ENCODE measurements at regions not wholly inside any gene's neighbourhood (a gene's known extent, or its start where the extent isn't known, plus 50 kb on each side); places are given as distances from the start of the nearest gene placed in this dataset.

GRCh38 chr18:77359561-77360314 lies 110.1 kb downstream of the GALR1 start:
- no peak for ATAC-seq (replicated peaks in 1 of 2)
- peaks cover 12 to 13% of the 10 kb centered on the region in 2 donors for H3K36me3 Mint-ChIP-seq (ENCODE audit: insufficient read depth in 2 of 2)
- peaks cover 5% of the 10 kb centered on the region for H3K4me1 Mint-ChIP-seq (ENCODE audit: low read depth)
- H3K4me3 Mint-ChIP-seq = no peak overlapping the region
- peaks cover 14 to 27% of the 10 kb centered on the region in 2 donors for H3K9me3 Mint-ChIP-seq
- no peak for DNase-seq
- no peak overlapping the region for H3K27ac Mint-ChIP-seq
- peaks cover 36% of the 10 kb centered on the region for H3K27me3 Mint-ChIP-seq (ENCODE audit: low read depth)

DNA sequence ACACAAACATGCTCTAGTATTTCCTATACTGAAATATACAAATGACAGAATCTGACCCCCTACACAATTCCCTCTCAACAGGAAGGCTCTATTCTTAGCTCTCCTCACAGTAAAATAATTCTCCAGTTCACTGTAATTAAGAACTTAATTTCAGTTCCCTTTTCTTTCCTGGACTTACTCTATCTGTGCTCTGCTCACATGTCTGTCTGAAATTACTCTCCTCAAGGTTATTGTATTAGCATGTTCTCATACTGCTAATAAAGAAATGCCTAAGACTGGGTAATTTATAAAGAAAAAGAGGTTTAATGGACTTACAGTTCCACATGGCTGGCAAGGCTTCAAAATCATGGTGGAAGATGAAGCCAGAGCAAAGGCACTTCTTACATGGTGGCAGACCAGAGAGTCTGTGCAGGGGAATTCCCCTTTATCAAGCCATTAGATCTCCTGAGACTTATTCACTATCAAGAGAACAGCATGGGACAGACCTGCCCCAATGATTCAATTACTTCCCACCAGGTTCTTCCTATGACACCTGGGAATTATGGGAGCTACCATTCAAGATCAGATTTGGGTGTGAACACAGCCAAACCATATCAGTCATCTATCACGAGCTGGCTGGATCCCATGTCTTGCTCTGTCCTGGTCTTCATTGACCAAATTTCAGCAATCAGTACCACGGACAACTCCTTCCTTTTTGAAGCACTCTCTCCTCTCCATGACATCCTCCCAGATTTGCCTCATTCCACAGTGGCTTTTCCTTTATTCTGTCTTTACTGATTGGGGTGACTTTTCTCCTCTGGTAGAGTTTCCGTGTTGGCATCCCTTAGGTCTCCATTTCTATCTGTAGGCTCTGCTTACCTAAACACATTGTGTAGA lies 110.9 kb downstream of the GALR1 start:
- peaks cover 12 to 13% of the 10 kb centered on the region in 2 donors for H3K36me3 Mint-ChIP-seq (ENCODE audit: insufficient read depth in 2 of 2)
- H3K4me3 Mint-ChIP-seq = no peak overlapping the region
- H3K27me3 Mint-ChIP-seq (ENCODE audit: low read depth) = peaks cover 44% of the 10 kb centered on the region
- no peak overlapping the region for H3K27ac Mint-ChIP-seq
- H3K4me1 Mint-ChIP-seq (ENCODE audit: low read depth) = peaks cover 5% of the 10 kb centered on the region
- ATAC-seq (replicated peaks in 1 of 2) (no peak), DNase-seq (no peak)
- H3K9me3 Mint-ChIP-seq = peaks cover 14 to 27% of the 10 kb centered on the region in 2 donors

GRCh38 chr18:77361382-77361781 lies 111.7 kb downstream of the GALR1 start:
- Mint-ChIP-seq H3K27me3 (ENCODE audit: low read depth) (peaks cover 51% of the 10 kb centered on the region), H3K4me3 (no peak overlapping the region), H3K4me1 (ENCODE audit: low read depth) (peaks cover 5% of the 10 kb centered on the region), H3K36me3 (ENCODE audit: insufficient read depth in 2 of 2) (peaks cover 13 to 14% of the 10 kb centered on the region in 2 donors), H3K27ac (no peak overlapping the region), H3K9me3 (peaks cover 14 to 27% of the 10 kb centered on the region in 2 donors)
- ATAC-seq (replicated peaks in 1 of 2) (no peak), DNase-seq (no peak)

GRCh38 chr18:77365667-77366066 lies 116.0 kb downstream of the GALR1 start:
- no peak for ATAC-seq (replicated peaks in 1 of 2)
- peaks cover 10 to 20% of the 10 kb centered on the region in 2 donors for H3K9me3 Mint-ChIP-seq
- no peak overlapping the region for H3K27ac Mint-ChIP-seq
- peaks cover 64% of the 10 kb centered on the region for H3K27me3 Mint-ChIP-seq (ENCODE audit: low read depth)
- no peak overlapping the region for H3K4me3 Mint-ChIP-seq
- H3K36me3 Mint-ChIP-seq (ENCODE audit: insufficient read depth in 2 of 2) = peaks cover 9 to 16% of the 10 kb centered on the region in 2 donors
- no peak for DNase-seq
- no peaks in the 10 kb centered on the region for H3K4me1 Mint-ChIP-seq (ENCODE audit: low read depth)

DNA sequence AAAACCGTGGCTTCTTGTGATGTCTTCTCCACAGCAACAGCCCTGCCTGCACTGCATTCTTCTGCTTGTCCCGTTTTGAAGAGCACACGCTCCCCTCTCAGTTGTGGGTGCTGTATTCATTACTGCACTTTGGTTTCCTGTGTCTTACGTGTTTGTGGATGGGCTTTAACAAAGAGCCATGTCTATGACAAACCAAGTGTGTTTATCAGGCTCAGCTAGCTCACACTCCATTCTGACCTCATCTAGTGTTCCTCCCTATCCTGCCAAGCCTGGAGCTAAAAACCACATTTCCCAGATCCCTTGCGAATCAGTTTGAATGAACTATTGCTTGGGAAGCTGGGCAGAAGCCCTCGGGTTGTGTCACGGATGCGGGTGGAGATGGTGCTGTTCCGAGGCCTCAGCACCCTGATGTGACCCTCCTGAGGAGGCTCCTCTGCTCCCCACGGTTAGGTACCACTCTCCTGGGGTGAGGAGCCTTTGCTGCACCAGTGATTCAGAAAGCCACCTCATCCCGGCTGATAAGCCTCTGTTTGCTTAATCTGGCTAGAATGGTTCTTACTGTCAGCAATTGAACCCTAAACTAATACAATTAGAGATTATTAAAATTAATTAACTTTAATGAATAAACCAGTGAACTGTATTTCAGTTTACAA lies 116.5 kb downstream of the GALR1 start:
- Mint-ChIP-seq H3K4me1 (ENCODE audit: low read depth) (no peaks in the 10 kb centered on the region), H3K9me3 (peaks cover 6 to 16% of the 10 kb centered on the region in 2 donors), H3K27me3 (ENCODE audit: low read depth) (peaks cover 62% of the 10 kb centered on the region), H3K27ac (no peak overlapping the region), H3K36me3 (ENCODE audit: insufficient read depth in 2 of 2) (peaks cover 9 to 11% of the 10 kb centered on the region in 2 donors), H3K4me3 (no peak overlapping the region)
- DNase-seq (no peak), ATAC-seq (replicated peaks in 1 of 2) (no peak)

GRCh38 chr18:77366720-77367641 lies 117.3 kb downstream of the GALR1 start:
- H3K27ac Mint-ChIP-seq = no peak overlapping the region
- H3K27me3 Mint-ChIP-seq (ENCODE audit: low read depth) = peaks cover 57% of the 10 kb centered on the region
- DNase-seq (no peak), ATAC-seq (replicated peaks in 1 of 2) (no peak)
- H3K9me3 Mint-ChIP-seq = peaks cover 6 to 9% of the 10 kb centered on the region in 2 donors
- no peaks in the 10 kb centered on the region for H3K4me1 Mint-ChIP-seq (ENCODE audit: low read depth)
- no peak overlapping the region for H3K4me3 Mint-ChIP-seq
- peaks cover 9 to 11% of the 10 kb centered on the region in 2 donors for H3K36me3 Mint-ChIP-seq (ENCODE audit: insufficient read depth in 2 of 2)

- Mint-ChIP-seq H3K4me3 (no peak overlapping the region), H3K36me3 (ENCODE audit: insufficient read depth in 2 of 2) (peaks cover 5 to 6% of the 10 kb centered on the region in 2 donors), H3K27me3 (ENCODE audit: low read depth) (peaks cover 46% of the 10 kb centered on the region), H3K9me3 (peaks cover 4 to 5% of the 10 kb centered on the region in 2 donors), H3K4me1 (ENCODE audit: low read depth) (no peaks in the 10 kb centered on the region), H3K27ac (no peak overlapping the region)
- ATAC-seq (replicated peaks in 1 of 2) (no peak), DNase-seq (no peak)
Measured at GRCh38 chr18:77369644-77370043, 120.0 kb downstream of the GALR1 start.

DNA sequence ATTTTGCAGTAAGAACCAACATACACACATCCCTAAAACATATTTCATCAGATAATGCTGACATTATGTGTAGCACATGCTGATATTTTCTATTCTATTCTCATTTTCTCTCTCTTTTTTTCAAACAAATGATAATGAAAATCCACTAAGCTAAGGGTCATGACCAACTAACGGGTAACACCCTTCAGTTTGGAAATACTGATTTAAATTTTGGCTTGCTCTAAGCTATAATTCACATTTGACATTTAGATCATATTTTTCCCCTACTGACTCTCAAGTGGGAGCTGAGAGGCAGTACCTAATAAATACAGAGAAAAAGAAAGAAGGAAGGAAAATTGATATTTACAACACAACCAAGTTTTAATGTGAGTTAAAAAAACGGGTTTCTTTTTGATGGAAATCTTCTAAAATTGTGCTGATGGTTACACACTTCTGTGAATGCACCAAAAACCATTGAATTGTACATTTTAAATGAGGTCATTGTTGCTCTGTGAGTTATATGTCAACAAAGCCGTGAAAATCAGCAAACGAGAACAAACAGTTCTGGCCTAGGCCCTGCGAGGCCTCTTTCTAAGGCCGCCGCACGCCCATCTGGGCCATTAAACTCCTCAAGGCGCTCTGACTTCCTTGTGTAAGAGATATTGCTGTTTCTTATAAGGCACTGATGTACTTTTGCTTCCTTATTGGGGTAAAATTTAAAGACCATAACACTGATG lies 124.2 kb downstream of the GALR1 start:
- Mint-ChIP-seq H3K36me3 (ENCODE audit: insufficient read depth in 2 of 2) (peaks cover 4 to 5% of the 10 kb centered on the region in 2 donors), H3K4me1 (ENCODE audit: low read depth) (no peaks in the 10 kb centered on the region), H3K27ac (no peak overlapping the region), H3K9me3 (peaks cover 4 to 5% of the 10 kb centered on the region in 2 donors), H3K4me3 (no peak overlapping the region), H3K27me3 (ENCODE audit: low read depth) (peaks cover 18% of the 10 kb centered on the region)
- DNase-seq = no peak
- no peak for ATAC-seq (replicated peaks in 1 of 2)

- ATAC-seq (replicated peaks in 1 of 2) (no peak), DNase-seq (no peak)
- H3K4me1 Mint-ChIP-seq (ENCODE audit: low read depth) = no peaks in the 10 kb centered on the region
- peaks cover 4% of the 10 kb centered on the region in 2 donors for H3K36me3 Mint-ChIP-seq (ENCODE audit: insufficient read depth in 2 of 2)
- H3K4me3 Mint-ChIP-seq = no peak overlapping the region
- no peak overlapping the region for H3K27ac Mint-ChIP-seq
- H3K27me3 Mint-ChIP-seq (ENCODE audit: low read depth) = peaks cover 12% of the 10 kb centered on the region
- peaks cover 4% of the 10 kb centered on the region in 2 donors for H3K9me3 Mint-ChIP-seq
Measured at GRCh38 chr18:77374446-77374805, 124.8 kb downstream of the GALR1 start.

DNA sequence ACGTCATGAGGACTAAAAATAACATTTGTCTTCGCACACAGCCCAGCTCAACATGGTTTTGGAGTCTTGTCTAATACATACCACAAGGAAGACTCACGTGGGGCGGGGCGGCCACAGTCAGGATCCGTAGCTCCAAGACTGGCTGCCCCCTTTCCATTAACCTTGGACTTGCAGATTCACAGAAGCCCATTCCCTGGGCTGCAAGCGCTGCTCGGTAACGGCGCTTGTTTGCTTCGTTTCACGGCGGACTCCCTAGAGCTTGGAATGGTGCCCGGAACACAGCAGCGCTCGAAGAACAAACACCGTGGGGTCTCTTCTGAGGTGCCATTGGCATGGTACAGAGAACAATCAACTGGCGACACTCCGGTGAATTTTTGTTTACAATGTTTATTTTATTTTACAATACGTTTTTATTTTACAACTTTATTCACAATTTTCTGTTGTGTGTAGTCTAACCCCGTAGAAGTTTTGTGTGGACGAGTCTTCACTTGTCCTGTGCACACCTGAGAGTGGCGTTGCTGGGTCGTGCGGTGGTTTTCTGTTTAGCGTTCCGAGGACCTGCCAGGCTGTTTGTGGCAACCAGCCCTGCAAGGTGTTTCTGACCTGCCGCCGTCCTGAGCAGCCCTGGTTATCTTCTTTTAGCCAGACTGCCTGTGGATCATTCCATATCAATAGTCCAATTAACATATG lies 126.5 kb downstream of the GALR1 start:
- H3K36me3 Mint-ChIP-seq (ENCODE audit: insufficient read depth in 2 of 2) = no peaks in the 10 kb centered on the region
- H3K4me1 Mint-ChIP-seq (ENCODE audit: low read depth) = no peaks in the 10 kb centered on the region
- H3K9me3 Mint-ChIP-seq = no peaks in the 10 kb centered on the region
- ATAC-seq (replicated peaks in 1 of 2) = no peak
- peaks cover 7% of the 10 kb centered on the region for H3K27me3 Mint-ChIP-seq (ENCODE audit: low read depth)
- no peak overlapping the region for H3K4me3 Mint-ChIP-seq
- DNase-seq = no peak
- H3K27ac Mint-ChIP-seq = no peak overlapping the region

GRCh38 chr18:77376733-77377094 lies 127.1 kb downstream of the GALR1 start:
- no peak for DNase-seq
- no peak overlapping the region for H3K4me3 Mint-ChIP-seq
- no peaks in the 10 kb centered on the region for H3K9me3 Mint-ChIP-seq
- no peaks in the 10 kb centered on the region for H3K4me1 Mint-ChIP-seq (ENCODE audit: low read depth)
- peaks cover 9% of the 10 kb centered on the region for H3K27me3 Mint-ChIP-seq (ENCODE audit: low read depth)
- H3K36me3 Mint-ChIP-seq (ENCODE audit: insufficient read depth in 2 of 2) = no peaks in the 10 kb centered on the region
- no peak overlapping the region for H3K27ac Mint-ChIP-seq
- ATAC-seq (replicated peaks in 1 of 2) = no peak

Measured in activated T-cell treated with anti-CD3 and anti-CD28 coated beads, Interleukin-2, amount 50 U/mL, for 72 hours (primary cell).